ENCODE measurements at regions not wholly inside any gene's neighbourhood (a gene's known extent, or its start where the extent isn't known, plus 50 kb on each side); places are given as distances from the start of the nearest gene placed in this dataset.

DNA sequence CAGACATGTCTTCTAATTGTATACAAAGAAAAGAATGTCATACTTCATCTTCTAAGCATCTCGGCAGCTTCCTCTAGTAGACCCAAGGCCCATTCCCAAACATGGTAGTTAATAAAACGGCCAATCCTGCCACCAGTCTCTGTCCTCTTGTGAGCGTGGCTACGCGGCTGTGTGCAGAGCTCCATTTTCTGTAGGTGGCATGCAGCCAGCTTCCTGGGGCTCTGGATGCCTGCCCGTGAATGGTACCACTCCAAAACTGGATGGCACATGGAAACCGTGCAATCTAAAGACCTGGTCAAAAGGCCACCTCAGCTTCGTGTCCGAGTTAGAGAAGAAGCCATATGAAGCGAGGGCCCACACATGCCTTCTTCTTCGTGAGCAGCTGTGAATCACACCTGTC, 110.7 kb downstream of the SIPA1L2 start:
- Histone ChIP-seq H3K9me3 (replicated peaks; ENCODE audit: control insufficient read depth, insufficient read depth, low read length) (no peaks in the 10 kb centered on the region), H3K9me1 (replicated peaks; ENCODE audit: control insufficient read depth, extremely low read depth, insufficient read depth, low read length) (no peaks in the 10 kb centered on the region), H4K20me1 (replicated peaks; ENCODE audit: control insufficient read depth, extremely low read depth, insufficient read depth, low read length) (no peaks in the 10 kb centered on the region), H3K27me3 (ENCODE audit: control insufficient read depth in 2 of 2, insufficient read depth in 2 of 2, low read length in 2 of 2) (no peaks in the 10 kb centered on the region), H2AFZ (ENCODE audit: low read depth, low read length) (no peak overlapping the region), H3K4me3 (replicated peaks in 1 of 3; ENCODE audit: insufficient read depth in 1 of 3, low read depth in 1 of 3, low read length in 3 of 3) (no peak overlapping the region), H3K79me2 (ENCODE audit: control insufficient read depth, insufficient read depth, low read length) (no peaks in the 10 kb centered on the region), H3K36me3 (ENCODE audit: control insufficient read depth in 2 of 2, extremely low read depth in 1 of 2, insufficient read depth in 2 of 2, low read length in 2 of 2) (no peaks in the 10 kb centered on the region), H3K4me1 (ENCODE audit: control insufficient read depth, extremely low read depth, insufficient read depth, low read length) (peaks cover 11% of the 10 kb centered on the region), H3K9ac (replicated peaks; ENCODE audit: extremely low read depth, insufficient read depth, low read length) (no peak overlapping the region), H3K27ac (ENCODE audit: insufficient read depth, low read depth, low read length) (no peak overlapping the region), H3K4me2 (ENCODE audit: insufficient read depth, low read length) (no peak overlapping the region)
- CTCF ChIA-PET = no interaction called here
- TF ChIP-seq, protein P1, sequence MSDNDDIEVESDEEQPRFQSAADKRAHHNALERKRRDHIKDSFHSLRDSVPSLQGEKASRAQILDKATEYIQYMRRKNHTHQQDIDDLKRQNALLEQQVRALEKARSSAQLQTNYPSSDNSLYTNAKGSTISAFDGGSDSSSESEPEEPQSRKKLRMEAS (IDR thresholded peaks at IDR 0.05; ENCODE audit: insufficient read depth, insufficient read length) = no peak
- intact Hi-C loops (cut with micrococcal nuclease) = no loop called here
- DNase-seq (ENCODE audit: low read depth, low spot score) = no peak
- no TSS peak for BruUV-seq (replicated peaks)
- dilution Hi-C loops (cut with MboI; ENCODE audit: extremely low pct_ligation_motif_present, low sequenced_read_pairs) = no loop called here
- POLR2A ChIA-PET = no interaction called here
- FAIRE-seq = no peak

DNA sequence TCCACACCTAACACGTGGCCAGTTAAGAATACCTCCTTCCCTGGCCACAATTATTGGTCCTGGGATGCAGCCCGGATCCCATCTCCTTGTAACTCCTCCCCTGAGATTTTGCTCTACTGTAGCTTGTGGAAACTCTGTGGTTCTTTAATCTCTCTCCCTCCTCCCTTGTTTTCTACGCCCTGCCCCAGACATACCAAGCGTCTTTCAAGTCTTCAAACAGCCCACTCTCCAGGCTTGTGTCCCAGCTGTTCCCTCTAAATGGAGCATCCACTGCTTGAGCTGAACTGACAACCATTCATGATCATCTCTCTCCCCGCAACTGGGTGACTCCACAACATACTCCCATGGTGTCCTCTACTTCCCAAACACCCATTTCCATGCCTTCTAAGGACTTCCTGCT, 111.6 kb downstream of the SIPA1L2 start:
- H3K36me3 ChIP-seq (ENCODE audit: control insufficient read depth in 2 of 2, extremely low read depth in 1 of 2, insufficient read depth in 2 of 2, low read length in 2 of 2) = no peaks in the 10 kb centered on the region
- no peaks in the 10 kb centered on the region for H4K20me1 ChIP-seq (replicated peaks; ENCODE audit: control insufficient read depth, extremely low read depth, insufficient read depth, low read length)
- H3K27ac ChIP-seq (ENCODE audit: insufficient read depth, low read depth, low read length) = no peak overlapping the region
- no peak overlapping the region for H3K4me2 ChIP-seq (ENCODE audit: insufficient read depth, low read length)
- no TSS peak for BruUV-seq (replicated peaks)
- peaks cover 3% of the 10 kb centered on the region for H3K4me1 ChIP-seq (ENCODE audit: control insufficient read depth, extremely low read depth, insufficient read depth, low read length)
- no peak overlapping the region for H2AFZ ChIP-seq (ENCODE audit: low read depth, low read length)
- H3K9me3 ChIP-seq (replicated peaks; ENCODE audit: control insufficient read depth, insufficient read depth, low read length) = no peaks in the 10 kb centered on the region
- no peaks in the 10 kb centered on the region for H3K9me1 ChIP-seq (replicated peaks; ENCODE audit: control insufficient read depth, extremely low read depth, insufficient read depth, low read length)
- FAIRE-seq = no peak
- no peak overlapping the region for H3K9ac ChIP-seq (replicated peaks; ENCODE audit: extremely low read depth, insufficient read depth, low read length)
- DNase-seq (ENCODE audit: low read depth, low spot score) = no peak
- H3K4me3 ChIP-seq (replicated peaks in 1 of 3; ENCODE audit: insufficient read depth in 1 of 3, low read depth in 1 of 3, low read length in 3 of 3) = no peak overlapping the region
- ChIA-PET CTCF (interaction anchor here (0.6 to 1.8 kb wide), 2 partner anchors 11 to 588 kb away, joined by 3 to 6 read pairs; no protein-coding TSS in a partner anchor), POLR2A (interaction anchor here (0.6 kb wide), 1 partner anchor 136 kb away, joined by 9 read pairs; no protein-coding TSS in a partner anchor)
- no peaks in the 10 kb centered on the region for H3K27me3 ChIP-seq (ENCODE audit: control insufficient read depth in 2 of 2, insufficient read depth in 2 of 2, low read length in 2 of 2)
- dilution Hi-C loops (cut with MboI; ENCODE audit: extremely low pct_ligation_motif_present, low sequenced_read_pairs) (no loop called here), intact Hi-C loops (cut with micrococcal nuclease) (no loop called here)
- no peaks in the 10 kb centered on the region for H3K79me2 ChIP-seq (ENCODE audit: control insufficient read depth, insufficient read depth, low read length)
- no peak for TF ChIP-seq GATA2 (IDR thresholded peaks at IDR 0.05; ENCODE audit: insufficient read depth, insufficient read length, low read depth, low read length)

Measured in endothelial cell of umbilical vein (primary cell).